ENCODE measurements at regions not wholly inside any gene's neighbourhood (a gene's known extent, or its start where the extent isn't known, plus 50 kb on each side); places are given as distances from the start of the nearest gene placed in this dataset.

GRCh38 chr1:81192647-81193642 is 607.8 kb upstream of the ADGRL2 start:
- no peak overlapping the region for H3K4me2 ChIP-seq (ENCODE audit: low read depth, low read length)
- POLR2A ChIA-PET = no interaction called here
- CTCF ChIA-PET (ENCODE audit: low intra/inter-chr PET ratio, low total read pairs) = no interaction called here
- H3K4me1 ChIP-seq (ENCODE audit: insufficient read depth, low read length) = no peaks in the 10 kb centered on the region
- H3K9ac ChIP-seq (ENCODE audit: insufficient read depth, low read depth, low read length) = no peak overlapping the region
- H3K79me2 ChIP-seq (ENCODE audit: insufficient read depth, low read length) = no peaks in the 10 kb centered on the region
- intact Hi-C loops (cut with micrococcal nuclease; ENCODE audit: unreplicated experiment) = no loop called here
- TF ChIP-seq NFKB2 (CRISPR knock-in tag; IDR thresholded peaks at IDR 0.05; ENCODE audit: borderline replicate concordance) (no peak), GFI1 (CRISPR knock-in tag; IDR thresholded peaks at IDR 0.05; ENCODE audit: borderline replicate concordance) (no peak), SP2 (CRISPR knock-in tag; IDR thresholded peaks at IDR 0.05) (no peak), ZFP62 (CRISPR knock-in tag; IDR thresholded peaks at IDR 0.05) (no peak), ADNP (CRISPR knock-in tag; IDR thresholded peaks at IDR 0.05) (no peak), LBX2 (CRISPR knock-in tag; IDR thresholded peaks at IDR 0.05; ENCODE audit: borderline replicate concordance) (no peak), ZNF253 (CRISPR knock-in tag; IDR thresholded peaks at IDR 0.05; ENCODE audit: borderline replicate concordance) (no peak), ZNF709 (CRISPR knock-in tag; IDR thresholded peaks at IDR 0.05) (no peak)
- no TSS peak for BruUV-seq (replicated peaks)
- no peak overlapping the region for H3K4me3 ChIP-seq (replicated peaks in 1 of 3; ENCODE audit: insufficient read depth in 1 of 3, low read depth in 2 of 3, low read length in 3 of 3)
- DNase-seq (ENCODE audit: low spot score) (no peak), ATAC-seq (no peak), FAIRE-seq (no peak)
- no peaks in the 10 kb centered on the region for H3K36me3 ChIP-seq (replicated peaks in 1 of 2; ENCODE audit: control insufficient read depth in 1 of 2, insufficient read depth in 2 of 2, low read length in 2 of 2)
- in situ Hi-C loops (cut with HindIII; ENCODE audit: extremely low pct_ligation_motif_present, low pct_unique_long_range_greater_than_20kb) = no loop called here
- no peaks in the 10 kb centered on the region for H3K27me3 ChIP-seq (ENCODE audit: control insufficient read depth in 1 of 2, insufficient read depth in 2 of 2, low read length in 2 of 2)
- H2AFZ ChIP-seq (ENCODE audit: low read length) = no peak overlapping the region
- peaks cover 50% of the 10 kb centered on the region for H3K9me3 ChIP-seq (ENCODE audit: low read length)
- H3K27ac ChIP-seq (ENCODE audit: extremely low read length, insufficient read depth, low read length) = no peak overlapping the region
- 35% methylated on average over 7 of the region's 7 CpGs for WGBS (ENCODE audit: low lambda C conversion rate)
- H4K20me1 ChIP-seq (ENCODE audit: insufficient read depth, low read length) = no peaks in the 10 kb centered on the region

All from HepG2 (cell line).